GM12865 (cell line): ENCODE measurements at regions not wholly inside any gene's neighbourhood (a gene's known extent, or its start where the extent isn't known, plus 50 kb on each side); places are given as distances from the start of the nearest gene placed in this dataset.

ENCODE experiments used
- DNase-seq: peaks from one replicate; pipeline ENCODE4 v3.0.0; 2010; ENCODE audit warnings: low read depth
- H3K4me3 ChIP-seq: 2 replicates; pipeline ENCODE4 v1.5.1; 2011; ENCODE audit warnings: mild to moderate bottlenecking, low read depth, low read length, control low read depth
- CTCF ChIP-seq: IDR thresholded peaks from 2 replicates; pipeline ENCODE4 v1.5.1; 2011; ENCODE audit warnings: low read length, control low read depth, low read depth, inconsistent platforms; ENCODE audit not compliant: insufficient read depth; ENCODE audit errors: missing control alignments

GRCh38 chr5:133756036-133756435 is 143.7 kb upstream of the FSTL4 start:
- no peak for DNase-seq

GRCh38 chr5:133754575-133755169 is 142.3 kb upstream of the FSTL4 start:
- DNase-seq = peak; percentile 51
- no peak overlapping the region for H3K4me3 ChIP-seq
- peak; percentile 65 for TF ChIP-seq CTCF

More at GRCh38 chr5:133756036-133756435, 143.7 kb upstream of the FSTL4 start:
- no peak overlapping the region for H3K4me3 ChIP-seq
- TF ChIP-seq CTCF = no peak

- no peak for DNase-seq
- TF ChIP-seq CTCF = no peak
- H3K4me3 ChIP-seq = no peak overlapping the region
These were observed 141.5 kb upstream of the FSTL4 start for GRCh38 chr5:133753856-133754255.

GRCh38 chr5:133751846-133752245 is 139.5 kb upstream of the FSTL4 start:
- DNase-seq = no peak
- no peak for TF ChIP-seq CTCF
- no peak overlapping the region for H3K4me3 ChIP-seq

- H3K4me3 ChIP-seq = no peak overlapping the region
- TF ChIP-seq CTCF = no peak
- DNase-seq = no peak
These were observed 139.1 kb upstream of the FSTL4 start for GRCh38 chr5:133751421-133751820.

- no peak for TF ChIP-seq CTCF
- H3K4me3 ChIP-seq = no peak overlapping the region
- no peak for DNase-seq
These were observed 138.5 kb upstream of the FSTL4 start for GRCh38 chr5:133750856-133751255.

- no peak for DNase-seq
- no peak for TF ChIP-seq CTCF
- no peak overlapping the region for H3K4me3 ChIP-seq
These were observed 138.0 kb upstream of the FSTL4 start for GRCh38 chr5:133750356-133750755.
